BE2C (cell line): ENCODE measurements at regions not wholly inside any gene's neighbourhood (a gene's known extent, or its start where the extent isn't known, plus 50 kb on each side); places are given as distances from the start of the nearest gene placed in this dataset.

Source experiments
- DNase-seq: peaks from one replicate; pipeline ENCODE4 v3.0.0-alpha.2; 2020
- H3K27me3 ChIP-seq: fragments of 250-450 bp; sonication (Bioruptor Pico); 2 replicates; pipeline ENCODE4 v1.5.1; 2020; ENCODE audit warnings: mild to moderate bottlenecking
- H3K36me3 ChIP-seq: fragments of 250-450 bp; sonication (Bioruptor Pico); 2 replicates; pipeline ENCODE4 v1.5.1; 2020; ENCODE audit warnings: mild to moderate bottlenecking
- H3K4me1 ChIP-seq: fragments of 250-450 bp; sonication (Bioruptor Pico); 2 replicates; pipeline ENCODE4 v1.5.1; 2020
- H3K4me3 ChIP-seq: 2 replicates; pipeline ENCODE4 v1.5.1; 2011; ENCODE audit warnings: low read depth, low read length
- H3K9me3 ChIP-seq: fragments of 250-450 bp; sonication (Bioruptor Pico); 2 replicates; pipeline ENCODE4 v1.5.1; 2020
- CTCF ChIP-seq: IDR thresholded peaks from 2 replicates; pipeline ENCODE4 v1.5.1; 2012; ENCODE audit warnings: mild to moderate bottlenecking, low read depth, low read length

GRCh38 chr7:131117439-131117838, 210.2 kb upstream of the MKLN1 start:
- no peak for DNase-seq
- H3K9me3 ChIP-seq = no peaks in the 10 kb centered on the region; the same call in none of the 2 replicates
- TF ChIP-seq CTCF = no peak
- H3K27me3 ChIP-seq = no peaks in the 10 kb centered on the region
- no peaks in the 10 kb centered on the region for H3K36me3 ChIP-seq
- H3K4me1 ChIP-seq = no peaks in the 10 kb centered on the region
- no peak overlapping the region for H3K4me3 ChIP-seq

GRCh38 chr7:131119381-131119780, 208.3 kb upstream of the MKLN1 start:
- DNase-seq = no peak
- no peak for TF ChIP-seq CTCF
- H3K27me3 ChIP-seq = no peaks in the 10 kb centered on the region
- no peaks in the 10 kb centered on the region for H3K36me3 ChIP-seq
- H3K4me1 ChIP-seq = no peaks in the 10 kb centered on the region
- H3K9me3 ChIP-seq = no peaks in the 10 kb centered on the region; the same call in none of the 2 replicates
- no peak overlapping the region for H3K4me3 ChIP-seq

- Histone ChIP-seq H3K36me3 (no peaks in the 10 kb centered on the region), H3K4me1 (no peaks in the 10 kb centered on the region), H3K27me3 (no peaks in the 10 kb centered on the region), H3K4me3 (no peak overlapping the region), H3K9me3 (no peaks in the 10 kb centered on the region; the same call in none of the 2 replicates)
- TF ChIP-seq CTCF = no peak
- DNase-seq = no peak
Measured at GRCh38 chr7:131122394-131122793, 205.3 kb upstream of the MKLN1 start.

GRCh38 chr7:131124001-131124629, 203.6 kb upstream of the MKLN1 start:
- DNase-seq = no peak
- Histone ChIP-seq H3K4me3 (no peak overlapping the region), H3K27me3 (no peaks in the 10 kb centered on the region), H3K36me3 (no peaks in the 10 kb centered on the region), H3K9me3 (no peaks in the 10 kb centered on the region; the same call in 1 of the 2 replicates), H3K4me1 (no peaks in the 10 kb centered on the region)
- TF ChIP-seq CTCF = no peak

GRCh38 chr7:131124867-131125266, 202.8 kb upstream of the MKLN1 start:
- no peak for DNase-seq

More at GRCh38 chr7:131124867-131125266, 202.8 kb upstream of the MKLN1 start:
- no peaks in the 10 kb centered on the region for H3K4me1 ChIP-seq
- H3K36me3 ChIP-seq = no peaks in the 10 kb centered on the region
- no peaks in the 10 kb centered on the region for H3K27me3 ChIP-seq
- no peak for TF ChIP-seq CTCF
- no peaks in the 10 kb centered on the region; the same call in 1 of the 2 replicates for H3K9me3 ChIP-seq
- H3K4me3 ChIP-seq = no peak overlapping the region
